Activated T-helper 17 cell treated with anti-CD3 and anti-CD28 coated beads, Interleukin-2, amount 50 U/mL, for 72 hours (primary cell): ENCODE measurements at regions not wholly inside any gene's neighbourhood (a gene's known extent, or its start where the extent isn't known, plus 50 kb on each side); places are given as distances from the start of the nearest gene placed in this dataset.

Source experiments
- ATAC-seq: fragments of 150-1000 bp; cut with Tn5 transposase; replicated peaks from 2 replicates; pipeline ENCODE4 v1.10.0; 2021; ENCODE audit warnings: mild to moderate bottlenecking, moderate library complexity
- H3K27ac Mint-ChIP-seq: one replicate; pipeline ENCODE4 v1.8.0; 2022; ENCODE audit warnings: mixed read lengths
- H3K27me3 Mint-ChIP-seq: one replicate; pipeline ENCODE4 v1.8.0; 2022; ENCODE audit warnings: mixed read lengths
- H3K36me3 Mint-ChIP-seq: one replicate; pipeline ENCODE4 v1.8.0; 2022; ENCODE audit warnings: low read depth, mild to moderate bottlenecking, mixed read lengths
- H3K4me1 Mint-ChIP-seq: one replicate; pipeline ENCODE4 v1.8.0; 2022; ENCODE audit warnings: mixed read lengths
- H3K4me3 Mint-ChIP-seq: one replicate; pipeline ENCODE4 v1.8.0; 2022; ENCODE audit warnings: mild to moderate bottlenecking, mixed read lengths
- H3K9me3 Mint-ChIP-seq: one replicate; pipeline ENCODE4 v1.8.0; 2022; ENCODE audit warnings: mixed read lengths

DNA sequence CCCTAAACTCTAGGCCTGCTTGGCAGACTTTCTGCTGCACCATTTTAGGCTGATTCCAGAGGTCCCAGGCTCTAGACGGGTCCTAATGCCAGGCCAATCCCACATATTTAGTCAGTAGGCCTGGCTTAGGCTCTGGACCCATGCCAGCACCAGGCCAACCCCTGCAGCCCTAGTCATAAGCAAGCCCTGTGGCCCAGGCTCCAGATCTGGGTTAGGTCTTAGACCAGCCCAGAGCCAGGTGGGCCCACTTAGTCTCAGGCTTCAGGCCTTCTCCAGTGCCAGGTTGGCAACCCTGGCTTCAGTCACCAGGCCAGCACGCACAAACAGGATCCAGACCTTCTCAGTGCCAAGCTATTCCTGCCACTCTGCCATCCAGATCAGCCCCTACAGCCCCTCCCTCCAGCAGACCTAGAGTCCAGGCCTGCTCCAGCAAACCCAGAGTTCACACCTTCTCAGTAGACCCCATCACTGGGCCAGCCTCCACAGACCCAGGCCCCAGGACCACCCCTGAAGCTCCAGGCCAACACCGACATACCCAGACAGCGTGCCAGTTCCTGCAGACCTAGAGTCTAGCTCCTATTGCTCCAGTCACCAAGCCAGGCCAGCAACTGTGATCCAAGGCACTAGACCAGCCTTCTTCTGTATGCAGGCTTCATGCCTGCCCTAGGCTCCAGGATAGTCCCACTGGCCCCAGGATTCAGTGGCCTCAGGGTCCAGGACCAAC, 467.6 kb downstream of the RWDD3 start:
- no peaks in the 10 kb centered on the region for H3K4me1 Mint-ChIP-seq
- H3K4me3 Mint-ChIP-seq: no peak overlapping the region
- no peak for ATAC-seq

DNA sequence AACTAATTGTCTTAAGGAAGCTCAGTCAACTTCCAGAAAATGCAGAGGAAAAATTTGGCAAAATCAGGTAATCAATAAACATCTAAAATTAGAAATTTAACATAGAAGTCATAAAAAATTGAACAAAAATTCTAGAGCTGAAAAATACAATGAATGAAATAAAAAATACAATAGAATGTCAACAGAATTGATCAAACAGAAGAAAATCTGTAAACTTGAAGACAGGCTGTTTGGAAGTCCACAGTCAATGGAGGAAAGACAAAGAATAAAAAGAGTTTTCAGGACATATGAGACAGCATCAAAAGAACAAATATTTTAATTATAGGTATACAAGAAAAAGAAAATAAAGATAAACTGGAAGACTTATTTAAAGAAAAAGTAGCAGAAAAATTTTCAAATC, 469.0 kb downstream of the RWDD3 start:
- Mint-ChIP-seq H3K4me3 (no peak overlapping the region), H3K36me3 (no peaks in the 10 kb centered on the region), H3K4me1 (no peaks in the 10 kb centered on the region), H3K27me3 (no peaks in the 10 kb centered on the region), H3K9me3 (peaks cover 18% of the 10 kb centered on the region), H3K27ac (no peak overlapping the region)
- no peak for ATAC-seq

More for the DNA sequence above, 467.6 kb downstream of the RWDD3 start:
- peaks cover 18% of the 10 kb centered on the region for H3K9me3 Mint-ChIP-seq
- no peak overlapping the region for H3K27ac Mint-ChIP-seq
- H3K27me3 Mint-ChIP-seq: no peaks in the 10 kb centered on the region
- H3K36me3 Mint-ChIP-seq: no peaks in the 10 kb centered on the region

DNA sequence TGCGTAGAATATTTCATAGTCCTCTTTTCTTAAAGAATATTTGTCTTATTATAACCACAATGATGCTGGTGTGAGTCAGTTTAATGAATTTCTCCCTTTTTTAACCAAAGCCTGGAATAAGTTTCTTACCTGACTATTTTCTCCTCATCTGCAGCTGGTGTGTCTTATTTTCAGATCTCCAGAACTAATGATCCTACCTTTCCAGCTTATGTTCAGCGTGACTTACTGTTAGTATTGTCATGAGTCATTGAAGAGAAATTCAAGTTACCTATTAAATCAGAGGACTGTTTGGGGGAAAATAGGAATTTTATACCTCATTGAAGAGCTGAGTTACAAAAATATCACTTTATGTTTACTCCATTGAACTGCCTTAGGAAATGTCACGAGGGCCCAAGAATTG, 482.1 kb downstream of the RWDD3 start:
- no peaks in the 10 kb centered on the region for H3K36me3 Mint-ChIP-seq

DNA sequence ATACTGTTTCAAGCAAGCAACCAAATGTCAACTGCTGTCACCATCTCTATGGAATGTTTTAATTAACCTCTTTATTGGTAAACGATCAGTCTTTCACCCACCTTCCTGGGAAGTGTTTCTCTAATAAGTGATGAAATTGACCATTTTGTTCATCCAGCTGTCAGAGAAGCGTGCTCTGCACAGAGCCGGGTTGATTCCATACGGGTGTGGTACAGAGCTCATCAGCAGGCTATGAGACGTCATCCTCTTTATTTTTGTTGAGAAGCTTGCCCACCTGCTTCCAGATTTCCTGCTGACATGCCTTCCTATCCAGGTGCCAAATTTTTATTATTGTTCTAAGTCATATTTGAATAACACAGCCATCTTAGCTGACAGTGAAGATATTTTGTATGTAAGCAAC, 482.5 kb downstream of the RWDD3 start:
- Mint-ChIP-seq H3K27ac (no peak overlapping the region), H3K4me1 (no peaks in the 10 kb centered on the region), H3K36me3 (no peaks in the 10 kb centered on the region), H3K27me3 (no peaks in the 10 kb centered on the region), H3K4me3 (no peak overlapping the region), H3K9me3 (peaks cover 5% of the 10 kb centered on the region)
- ATAC-seq: no peak

More for the DNA sequence above, 482.1 kb downstream of the RWDD3 start:
- H3K9me3 Mint-ChIP-seq: peaks cover 3% of the 10 kb centered on the region
- H3K27ac Mint-ChIP-seq: no peak overlapping the region
- no peaks in the 10 kb centered on the region for H3K27me3 Mint-ChIP-seq
- H3K4me1 Mint-ChIP-seq: no peaks in the 10 kb centered on the region
- no peak overlapping the region for H3K4me3 Mint-ChIP-seq
- ATAC-seq: no peak

DNA sequence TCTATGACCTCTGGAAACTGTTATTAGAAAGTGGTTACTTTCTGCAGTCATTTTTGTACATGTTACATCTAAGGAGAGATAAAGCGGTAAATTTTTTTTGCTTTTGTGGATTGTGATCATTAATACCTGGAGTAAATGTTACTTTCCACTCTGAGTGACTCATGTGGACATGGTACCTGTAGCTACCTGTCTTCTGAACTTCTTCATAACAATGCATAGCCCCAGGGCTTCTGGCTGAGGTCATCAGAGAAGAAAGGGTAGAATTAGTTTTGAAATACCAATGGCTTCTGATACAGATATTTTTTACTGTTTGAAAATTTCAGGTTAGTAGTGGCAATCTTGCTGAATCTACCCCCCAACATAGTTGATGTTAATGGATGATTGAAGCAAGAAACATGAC, 489.3 kb downstream of the RWDD3 start:
- peaks cover 7% of the 10 kb centered on the region for H3K9me3 Mint-ChIP-seq
- no peak overlapping the region for H3K27ac Mint-ChIP-seq
- no peak overlapping the region for H3K4me3 Mint-ChIP-seq
- no peaks in the 10 kb centered on the region for H3K36me3 Mint-ChIP-seq
- H3K4me1 Mint-ChIP-seq: no peaks in the 10 kb centered on the region
- ATAC-seq: no peak
- H3K27me3 Mint-ChIP-seq: no peaks in the 10 kb centered on the region

DNA sequence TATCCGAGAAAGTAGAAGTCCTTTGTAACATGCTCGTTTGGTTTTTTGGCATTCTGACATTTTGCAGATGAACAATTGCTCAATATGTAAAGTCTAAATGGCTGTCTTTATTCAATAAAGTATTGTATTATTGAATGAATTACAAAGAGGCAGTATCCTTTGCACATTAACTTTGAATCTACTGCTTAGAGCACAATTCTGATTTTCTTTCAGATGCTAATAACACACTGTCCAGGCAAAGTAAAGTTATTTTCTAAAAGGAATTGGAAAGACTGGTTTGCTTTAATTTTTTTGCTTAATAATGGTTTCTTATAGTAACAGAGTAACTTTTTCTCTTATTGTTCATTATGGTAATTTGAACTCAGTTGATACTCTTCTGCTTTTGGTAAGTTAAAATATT, 494.8 kb downstream of the RWDD3 start:
- H3K27me3 Mint-ChIP-seq: no peaks in the 10 kb centered on the region
- no peak overlapping the region for H3K4me3 Mint-ChIP-seq
- H3K9me3 Mint-ChIP-seq: peaks cover 11% of the 10 kb centered on the region
- no peaks in the 10 kb centered on the region for H3K4me1 Mint-ChIP-seq
- no peak overlapping the region for H3K27ac Mint-ChIP-seq
- H3K36me3 Mint-ChIP-seq: no peaks in the 10 kb centered on the region
- ATAC-seq: no peak

DNA sequence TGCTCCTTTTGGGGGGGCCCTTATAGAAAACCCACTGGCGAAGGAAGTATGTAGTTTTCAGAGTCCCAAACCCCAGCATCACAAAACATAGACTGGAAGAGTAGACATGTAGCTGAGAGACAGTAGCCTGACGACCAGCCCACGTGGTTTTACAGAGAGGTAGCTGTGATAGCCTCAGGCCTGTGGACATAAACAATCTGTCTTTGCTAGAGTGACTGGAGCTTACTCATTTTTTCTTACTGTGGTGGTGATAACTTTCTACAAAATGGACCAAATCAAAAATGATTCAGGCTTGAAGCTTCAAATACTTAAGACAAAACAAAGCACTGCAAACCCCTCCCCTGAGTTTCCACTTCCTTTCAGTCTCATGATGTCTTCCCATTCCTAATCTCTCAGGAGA, 497.0 kb downstream of the RWDD3 start:
- Mint-ChIP-seq H3K36me3 (no peaks in the 10 kb centered on the region), H3K4me1 (no peaks in the 10 kb centered on the region), H3K9me3 (peaks cover 11% of the 10 kb centered on the region), H3K27me3 (no peaks in the 10 kb centered on the region), H3K4me3 (no peak overlapping the region), H3K27ac (no peak overlapping the region)
- ATAC-seq: no peak

DNA sequence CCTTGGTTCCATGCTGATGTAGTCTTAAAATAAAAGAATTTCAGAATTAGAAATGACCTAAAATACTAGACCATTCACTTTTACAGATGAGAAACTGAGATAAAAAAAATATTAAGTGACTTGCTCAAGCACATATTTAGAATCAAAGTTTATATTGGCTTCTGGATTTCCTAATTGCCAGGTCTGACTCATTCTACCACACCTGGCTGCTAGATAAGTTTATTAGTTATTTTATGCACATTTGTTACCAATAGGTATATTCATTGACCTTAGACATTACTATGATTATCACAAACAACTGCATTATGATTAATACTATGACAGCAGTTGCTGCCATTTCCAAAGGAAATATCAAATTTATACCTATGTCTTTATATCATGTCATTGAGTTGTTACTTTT, 497.5 kb downstream of the RWDD3 start:
- no peak for ATAC-seq
- H3K27ac Mint-ChIP-seq: no peak overlapping the region
- peaks cover 11% of the 10 kb centered on the region for H3K9me3 Mint-ChIP-seq
- no peaks in the 10 kb centered on the region for H3K36me3 Mint-ChIP-seq
- H3K4me1 Mint-ChIP-seq: no peaks in the 10 kb centered on the region
- no peaks in the 10 kb centered on the region for H3K27me3 Mint-ChIP-seq
- H3K4me3 Mint-ChIP-seq: no peak overlapping the region

DNA sequence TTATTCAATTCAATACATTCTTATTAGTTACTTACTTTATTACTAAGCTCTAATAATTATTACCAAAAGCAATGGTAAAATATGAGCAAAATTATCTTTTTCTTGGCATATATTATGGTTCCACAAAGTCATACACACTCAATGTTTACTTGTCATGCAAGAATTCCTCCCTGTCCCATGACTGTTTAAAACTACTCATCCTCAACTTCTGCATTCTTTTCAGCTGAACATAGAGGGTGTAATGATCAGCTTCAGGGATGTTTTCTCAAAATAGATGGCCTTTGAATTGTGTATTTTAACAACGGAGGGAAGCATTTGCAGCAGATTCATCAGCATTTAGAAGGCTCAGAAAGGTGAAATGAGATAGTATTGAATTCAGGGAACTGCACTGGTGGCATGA, 499.0 kb downstream of the RWDD3 start:
- ATAC-seq: no peak
- Mint-ChIP-seq H3K4me3 (no peak overlapping the region), H3K27me3 (no peaks in the 10 kb centered on the region), H3K9me3 (peaks cover 11% of the 10 kb centered on the region), H3K27ac (no peak overlapping the region), H3K4me1 (no peaks in the 10 kb centered on the region), H3K36me3 (no peaks in the 10 kb centered on the region)

DNA sequence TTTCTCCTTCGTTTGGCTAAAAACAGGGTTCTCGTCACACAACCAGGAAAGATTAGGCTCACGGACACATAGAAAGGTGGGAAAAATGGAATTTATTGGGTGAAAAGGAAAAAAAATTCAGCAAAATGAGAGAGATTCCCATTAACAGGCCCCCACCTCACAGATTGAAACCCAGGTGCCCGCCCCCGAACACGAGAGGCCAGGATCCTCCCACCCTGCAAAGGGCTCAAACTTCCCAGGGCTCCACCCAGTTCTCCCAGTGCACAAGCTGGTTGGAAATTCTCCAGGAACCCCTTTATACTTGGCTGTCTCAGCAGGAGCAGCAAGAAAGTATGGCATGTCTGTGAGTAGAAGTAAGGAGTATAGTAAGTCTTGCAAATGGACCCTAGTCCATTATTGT, 499.7 kb downstream of the RWDD3 start:
- H3K9me3 Mint-ChIP-seq: peaks cover 11% of the 10 kb centered on the region
- H3K27ac Mint-ChIP-seq: no peak overlapping the region
- ATAC-seq: no peak
- H3K4me3 Mint-ChIP-seq: no peak overlapping the region
- H3K27me3 Mint-ChIP-seq: no peaks in the 10 kb centered on the region
- H3K4me1 Mint-ChIP-seq: no peaks in the 10 kb centered on the region
- no peaks in the 10 kb centered on the region for H3K36me3 Mint-ChIP-seq

DNA sequence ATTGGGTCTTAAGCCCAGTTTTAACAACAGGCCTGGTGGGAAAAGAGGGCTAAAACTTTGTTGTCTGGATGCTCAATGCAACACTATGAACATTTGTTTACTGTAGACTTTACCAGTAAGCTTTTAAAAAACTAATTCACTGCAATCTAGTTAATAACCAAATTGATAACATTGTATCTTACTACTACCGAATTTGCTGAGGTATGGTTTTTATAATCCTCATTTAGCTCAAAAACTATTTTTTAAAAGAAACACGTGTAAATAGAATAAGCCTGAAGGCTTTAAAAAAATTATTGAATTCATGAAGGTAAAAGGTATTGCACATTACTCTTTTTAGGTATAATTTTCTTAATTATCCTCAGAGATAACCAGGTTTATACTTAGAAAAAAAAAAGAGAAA, 500.6 kb downstream of the RWDD3 start:
- Mint-ChIP-seq H3K9me3 (peaks cover 11% of the 10 kb centered on the region), H3K27me3 (no peaks in the 10 kb centered on the region), H3K27ac (no peak overlapping the region), H3K36me3 (no peaks in the 10 kb centered on the region), H3K4me1 (no peaks in the 10 kb centered on the region), H3K4me3 (no peak overlapping the region)
- ATAC-seq: no peak

DNA sequence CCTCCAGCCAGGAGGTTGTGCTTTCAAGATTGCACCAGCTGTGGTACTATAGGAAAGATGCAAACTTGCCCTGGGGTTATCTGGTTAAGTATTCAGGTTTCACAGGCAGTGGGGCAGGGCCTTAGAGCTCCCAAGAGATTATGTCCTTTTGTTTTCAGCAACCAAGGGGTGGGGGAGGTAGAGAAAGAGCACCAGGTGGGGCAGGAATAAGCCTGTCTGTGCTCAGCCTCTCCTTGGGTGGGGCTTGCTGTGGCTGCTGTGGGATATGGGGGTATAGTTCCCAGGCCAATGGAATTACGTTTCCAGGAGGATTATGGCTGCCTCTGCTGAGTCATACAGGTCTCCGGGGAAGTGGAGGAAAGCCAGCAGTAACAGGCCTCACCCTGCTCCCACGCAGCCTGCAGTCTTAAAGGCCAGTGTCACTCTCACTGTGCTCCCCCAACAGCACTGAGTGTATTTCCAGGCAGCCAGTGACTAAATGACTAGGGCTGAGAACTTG, 508.6 kb downstream of the RWDD3 start:
- Mint-ChIP-seq H3K27ac (no peak overlapping the region), H3K27me3 (no peaks in the 10 kb centered on the region), H3K36me3 (no peaks in the 10 kb centered on the region), H3K9me3 (peaks cover 20% of the 10 kb centered on the region), H3K4me3 (no peak overlapping the region), H3K4me1 (no peaks in the 10 kb centered on the region)
- ATAC-seq: no peak

DNA sequence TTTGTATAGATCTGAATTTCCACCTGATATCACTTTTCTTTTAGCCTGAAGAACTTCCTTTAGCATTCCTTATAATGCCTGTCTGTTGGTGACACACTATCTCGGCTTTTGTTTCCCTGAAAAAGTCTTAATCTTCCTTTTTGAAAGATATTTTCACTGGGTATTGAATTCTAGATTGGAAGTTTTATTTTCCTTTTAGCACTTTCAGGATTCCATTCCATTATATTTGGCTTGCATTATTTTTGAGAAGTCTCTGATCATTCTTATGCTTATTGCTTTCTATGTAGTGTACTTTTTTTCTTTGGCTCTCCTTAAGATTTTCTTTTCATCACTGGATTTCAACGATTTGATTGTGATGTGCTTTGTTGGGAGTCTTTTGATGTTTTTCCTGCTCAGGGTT, 510.7 kb downstream of the RWDD3 start:
- Mint-ChIP-seq H3K36me3 (no peaks in the 10 kb centered on the region), H3K27me3 (no peaks in the 10 kb centered on the region), H3K9me3 (peaks cover 18% of the 10 kb centered on the region), H3K27ac (no peak overlapping the region), H3K4me3 (no peak overlapping the region), H3K4me1 (no peaks in the 10 kb centered on the region)
- no peak for ATAC-seq

DNA sequence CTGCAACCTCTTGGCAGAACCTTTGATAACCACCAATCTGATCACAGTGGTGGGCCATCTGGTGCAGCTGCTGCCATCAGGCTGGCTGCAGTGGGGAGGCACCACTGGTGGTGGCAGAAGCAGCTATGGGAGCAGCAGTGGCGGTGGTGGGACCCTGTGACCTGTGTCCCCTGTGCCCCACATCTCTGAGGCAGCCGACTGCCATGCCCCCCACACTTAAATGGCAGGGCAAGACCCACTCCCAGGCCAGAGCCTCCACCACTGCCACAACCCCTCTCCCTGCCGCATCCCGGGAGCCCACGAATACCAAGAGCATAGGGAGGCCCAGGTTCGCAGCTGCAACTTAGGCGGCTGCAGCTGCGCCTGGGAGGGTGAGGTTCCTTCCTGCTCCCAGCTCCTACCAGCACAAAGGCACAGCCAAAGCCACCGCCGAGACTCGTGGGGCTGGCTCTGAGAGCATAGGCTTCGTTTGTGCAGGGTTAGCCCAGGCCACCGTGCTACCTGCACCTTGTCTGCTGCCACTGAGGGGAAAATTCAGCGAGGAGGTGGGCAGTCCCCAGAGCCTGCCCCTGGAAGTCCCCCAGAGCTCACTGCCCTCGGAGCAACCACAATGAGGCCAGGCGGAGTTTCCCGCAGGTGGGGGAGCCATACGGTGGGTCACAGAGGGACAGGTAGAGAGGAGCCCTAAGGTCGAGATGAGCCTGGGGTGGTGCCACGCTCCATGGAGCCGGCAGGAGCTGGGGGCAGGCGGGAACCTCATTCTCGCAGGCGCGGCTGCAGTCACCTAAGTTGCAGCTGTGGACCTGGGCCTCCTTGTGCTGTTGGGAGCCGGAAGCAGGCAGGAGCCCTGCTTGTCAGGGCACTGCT, 518.7 kb downstream of the RWDD3 start:
- Mint-ChIP-seq H3K27me3 (no peaks in the 10 kb centered on the region), H3K36me3 (no peaks in the 10 kb centered on the region), H3K4me1 (no peaks in the 10 kb centered on the region), H3K27ac (no peak overlapping the region), H3K9me3 (peaks cover 15% of the 10 kb centered on the region), H3K4me3 (no peak overlapping the region)
- ATAC-seq: no peak

DNA sequence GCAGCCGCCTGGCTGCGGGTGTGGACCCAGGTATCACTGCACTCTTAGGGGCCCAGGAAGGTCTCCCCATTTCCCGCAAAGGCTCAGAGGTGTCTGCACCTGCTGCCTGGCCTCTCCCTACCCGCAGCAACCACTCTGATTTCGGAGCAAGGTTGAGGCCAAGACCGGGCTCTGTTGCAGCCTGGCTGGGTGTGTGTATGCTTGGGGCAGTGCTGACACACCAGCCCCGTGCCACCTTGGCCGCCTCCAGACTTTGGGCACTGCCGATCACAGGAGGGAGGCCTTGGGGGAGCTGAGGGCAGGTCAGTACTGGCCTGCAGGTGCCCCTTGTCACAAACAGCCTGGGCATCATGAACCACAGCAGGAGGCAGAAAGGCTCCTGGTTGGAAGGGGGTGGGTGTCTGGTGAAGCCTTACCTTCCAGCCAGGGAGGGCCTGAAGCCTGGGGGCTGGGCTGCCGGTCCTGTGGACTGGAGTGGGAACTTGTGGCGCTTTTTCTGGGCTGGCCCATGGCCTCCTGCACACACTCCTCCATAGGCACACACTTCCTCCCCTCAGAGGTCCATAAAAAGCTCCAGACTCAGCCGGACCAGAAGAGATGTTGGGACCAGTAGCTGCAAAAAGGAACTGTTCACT, 519.5 kb downstream of the RWDD3 start:
- Mint-ChIP-seq H3K27ac (no peak overlapping the region), H3K4me1 (no peaks in the 10 kb centered on the region), H3K9me3 (peaks cover 15% of the 10 kb centered on the region), H3K27me3 (no peaks in the 10 kb centered on the region), H3K4me3 (no peak overlapping the region), H3K36me3 (no peaks in the 10 kb centered on the region)
- no peak for ATAC-seq
